B cell (primary cell): ENCODE measurements at regions not wholly inside any gene's neighbourhood (a gene's known extent, or its start where the extent isn't known, plus 50 kb on each side); places are given as distances from the start of the nearest gene placed in this dataset.

Experiments used
- EZH2 ChIP-seq: IDR thresholded peaks from 2 replicates; pipeline ENCODE4 v1.6.1; 2012; ENCODE audit warnings: borderline replicate concordance, low read depth, mild to moderate bottlenecking, moderate library complexity, low read length; ENCODE audit not compliant: insufficient read depth, poor library complexity, severe bottlenecking
- TF ChIP-seq, protein P1 (sequence below): fragments of 200-600 bp; IDR thresholded peaks from one replicate; pipeline ENCODE4 v1.8.0; 2022; ENCODE audit warnings: antibody characterized with exemption, mild to moderate bottlenecking

DNA sequence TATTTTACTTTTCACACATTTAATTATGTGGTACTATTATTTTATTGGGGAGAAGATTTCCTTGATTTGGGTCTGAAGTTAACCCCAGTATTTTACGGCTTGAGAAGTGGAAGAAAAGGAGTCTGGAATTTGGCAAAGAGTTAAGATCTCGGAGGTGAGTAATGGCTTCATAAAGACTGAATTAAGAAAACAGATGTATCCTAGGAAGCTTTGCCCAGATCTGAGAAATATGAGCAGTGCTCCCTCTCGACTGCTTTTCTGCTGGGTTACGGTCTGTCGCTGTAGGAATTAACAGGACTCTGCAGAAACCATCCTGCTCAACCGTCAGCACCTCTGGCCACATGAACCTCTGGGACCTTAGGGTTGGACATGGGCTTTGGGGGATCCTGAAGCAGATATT, 163.6 kb upstream of the NDN start:
- TF ChIP-seq, protein P1, sequence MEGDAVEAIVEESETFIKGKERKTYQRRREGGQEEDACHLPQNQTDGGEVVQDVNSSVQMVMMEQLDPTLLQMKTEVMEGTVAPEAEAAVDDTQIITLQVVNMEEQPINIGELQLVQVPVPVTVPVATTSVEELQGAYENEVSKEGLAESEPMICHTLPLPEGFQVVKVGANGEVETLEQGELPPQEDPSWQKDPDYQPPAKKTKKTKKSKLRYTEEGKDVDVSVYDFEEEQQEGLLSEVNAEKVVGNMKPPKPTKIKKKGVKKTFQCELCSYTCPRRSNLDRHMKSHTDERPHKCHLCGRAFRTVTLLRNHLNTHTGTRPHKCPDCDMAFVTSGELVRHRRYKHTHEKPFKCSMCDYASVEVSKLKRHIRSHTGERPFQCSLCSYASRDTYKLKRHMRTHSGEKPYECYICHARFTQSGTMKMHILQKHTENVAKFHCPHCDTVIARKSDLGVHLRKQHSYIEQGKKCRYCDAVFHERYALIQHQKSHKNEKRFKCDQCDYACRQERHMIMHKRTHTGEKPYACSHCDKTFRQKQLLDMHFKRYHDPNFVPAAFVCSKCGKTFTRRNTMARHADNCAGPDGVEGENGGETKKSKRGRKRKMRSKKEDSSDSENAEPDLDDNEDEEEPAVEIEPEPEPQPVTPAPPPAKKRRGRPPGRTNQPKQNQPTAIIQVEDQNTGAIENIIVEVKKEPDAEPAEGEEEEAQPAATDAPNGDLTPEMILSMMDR: no peak
- TF ChIP-seq EZH2: no peak
